ENCODE measurements at regions not wholly inside any gene's neighbourhood (a gene's known extent, or its start where the extent isn't known, plus 50 kb on each side); places are given as distances from the start of the nearest gene placed in this dataset.

- H3K79me2 ChIP-seq (ENCODE audit: insufficient read depth, low read length), result no peaks in the 10 kb centered on the region
- H3K36me3 ChIP-seq (ENCODE audit: control insufficient read depth in 1 of 2, insufficient read depth in 2 of 2, low read length in 2 of 2), result no peaks in the 10 kb centered on the region
- H3K27me3 ChIP-seq (ENCODE audit: insufficient read depth, low read length), result peaks cover 5% of the 10 kb centered on the region
- H3K4me3 ChIP-seq (replicated peaks in 1 of 2; ENCODE audit: low read depth in 1 of 2, low read length in 2 of 2), result no peak overlapping the region
- ChIA-PET POLR2A (no interaction called here), CTCF (no interaction called here), RAD21 (ENCODE audit: low non-redundant PET in 1 of 2, low total read pairs in 2 of 2, uncharacterized antibody in 2 of 2, unreplicated experiment in 2 of 2) (no interaction called here)
- no peaks in the 10 kb centered on the region for H3K9me2 ChIP-seq (ENCODE audit: insufficient read depth)
- H3K9me3 ChIP-seq (ENCODE audit: control insufficient read depth in 1 of 2, insufficient read depth in 1 of 2, low read depth in 1 of 2, low read length in 2 of 2), result no peaks in the 10 kb centered on the region
- H4K20me1 ChIP-seq (ENCODE audit: insufficient read depth), result no peaks in the 10 kb centered on the region
- H2AFZ ChIP-seq (ENCODE audit: low read depth, low read length, poor library complexity, severe bottlenecking), result no peak overlapping the region
- BruUV-seq (replicated peaks), result no TSS peak
- intact Hi-C loops (cut with micrococcal nuclease), result no loop called here
- H3K27ac ChIP-seq (ENCODE audit: low read depth, low read length), result no peak overlapping the region
- no peak for TF ChIP-seq FOSL1 (IDR thresholded peaks at IDR 0.05; ENCODE audit: low read depth)
- TF ChIP-seq ZBTB33 (IDR thresholded peaks at IDR 0.05; ENCODE audit: extremely low read depth, insufficient replicate concordance, low read length), result no peak
- no peak for TF ChIP-seq ZNF274 (IDR thresholded peaks at IDR 0.05; ENCODE audit: low read depth, low read length)
- no peak for TF ChIP-seq SIN3A (IDR thresholded peaks at IDR 0.05; ENCODE audit: low read depth)
- TF ChIP-seq ELF1 (IDR thresholded peaks at IDR 0.05; ENCODE audit: borderline replicate concordance, low read depth), result no peak
- TF ChIP-seq POLR2AphosphoS5 (IDR thresholded peaks at IDR 0.05; ENCODE audit: low read depth, low read length), result no peak
- no peak for TF ChIP-seq JUND (IDR thresholded peaks at IDR 0.05)
- H3K4me1 ChIP-seq (ENCODE audit: control insufficient read depth in 1 of 2, insufficient read depth in 2 of 2, low read length in 2 of 2), result no peaks in the 10 kb centered on the region
- no peak for DNase-seq (ENCODE audit: low read depth, low spot score)
- ATAC-seq, result no peak
- no peak overlapping the region for H3K4me2 ChIP-seq (ENCODE audit: low read length)
- H3K9ac ChIP-seq (ENCODE audit: low read length), result no peak overlapping the region
These were observed 330.3 kb upstream of the ZNF32 start for GRCh38 chr10:43978936-43979335.

GRCh38 chr10:43978091-43978490 lies 329.4 kb upstream of the ZNF32 start:
- CTCF ChIA-PET, result no interaction called here
- no peaks in the 10 kb centered on the region for H3K9me2 ChIP-seq (ENCODE audit: insufficient read depth)
- H4K20me1 ChIP-seq (ENCODE audit: insufficient read depth), result no peaks in the 10 kb centered on the region
- DNase-seq (ENCODE audit: low read depth, low spot score), result no peak
- no peak overlapping the region for H3K9ac ChIP-seq (ENCODE audit: low read length)
- BruUV-seq (replicated peaks), result no TSS peak
- H2AFZ ChIP-seq (ENCODE audit: low read depth, low read length, poor library complexity, severe bottlenecking), result no peak overlapping the region
- no peak overlapping the region for H3K4me2 ChIP-seq (ENCODE audit: low read length)
- no peaks in the 10 kb centered on the region for H3K9me3 ChIP-seq (ENCODE audit: control insufficient read depth in 1 of 2, insufficient read depth in 1 of 2, low read depth in 1 of 2, low read length in 2 of 2)
- H3K79me2 ChIP-seq (ENCODE audit: insufficient read depth, low read length), result no peaks in the 10 kb centered on the region
- intact Hi-C loops (cut with micrococcal nuclease), result no loop called here
- POLR2A ChIA-PET, result no interaction called here
- H3K4me1 ChIP-seq (ENCODE audit: control insufficient read depth in 1 of 2, insufficient read depth in 2 of 2, low read length in 2 of 2), result no peaks in the 10 kb centered on the region
- H3K27ac ChIP-seq (ENCODE audit: low read depth, low read length), result no peak overlapping the region
- ATAC-seq, result no peak
- no peak overlapping the region for H3K4me3 ChIP-seq (replicated peaks in 1 of 2; ENCODE audit: low read depth in 1 of 2, low read length in 2 of 2)
- peaks cover 5% of the 10 kb centered on the region for H3K27me3 ChIP-seq (ENCODE audit: insufficient read depth, low read length)
- RAD21 ChIA-PET (ENCODE audit: low non-redundant PET in 1 of 2, low total read pairs in 2 of 2, uncharacterized antibody in 2 of 2, unreplicated experiment in 2 of 2), result no interaction called here
- no peaks in the 10 kb centered on the region for H3K36me3 ChIP-seq (ENCODE audit: control insufficient read depth in 1 of 2, insufficient read depth in 2 of 2, low read length in 2 of 2)
- TF ChIP-seq ZBTB33 (IDR thresholded peaks at IDR 0.05; ENCODE audit: extremely low read depth, insufficient replicate concordance, low read length) (no peak), RAD21 (IDR thresholded peaks at IDR 0.05; ENCODE audit: low read depth) (no peak), JUND (IDR thresholded peaks at IDR 0.05) (no peak), YY1 (IDR thresholded peaks at IDR 0.05; ENCODE audit: extremely low read depth, insufficient replicate concordance, low read depth, low read length) (no peak), SP1 (IDR thresholded peaks at IDR 0.05; ENCODE audit: low read depth) (no peak), TCF7L2 (IDR thresholded peaks at IDR 0.05; ENCODE audit: borderline replicate concordance, extremely low read depth, insufficient read depth, insufficient read length) (no peak), CBX3 (IDR thresholded peaks at IDR 0.05; ENCODE audit: low read depth) (no peak), FOSL1 (IDR thresholded peaks at IDR 0.05; ENCODE audit: low read depth) (no peak), CEBPB (IDR thresholded peaks at IDR 0.05; ENCODE audit: low read depth) (no peak), MAX (IDR thresholded peaks at IDR 0.05) (no peak), POLR2A (IDR thresholded peaks at IDR 0.05; ENCODE audit: borderline replicate concordance, extremely low read depth, insufficient read depth, insufficient read length) (no peak), ELF1 (IDR thresholded peaks at IDR 0.05; ENCODE audit: borderline replicate concordance, low read depth) (no peak)

All from HCT116 (cell line).